ENCODE measurements at regions not wholly inside any gene's neighbourhood (a gene's known extent, or its start where the extent isn't known, plus 50 kb on each side); places are given as distances from the start of the nearest gene placed in this dataset.

- TF ChIP-seq MEF2A (IDR thresholded peaks at IDR 0.05; ENCODE audit: insufficient read depth, low read depth, low read length): no peak
- no peak for TF ChIP-seq CTCF (IDR thresholded peaks at IDR 0.05 in 2 of 3, conservative IDR thresholded peaks at IDR 0.05 in 1 of 3; ENCODE audit: control insufficient read depth in 2 of 3, extremely low read depth in 1 of 3, insufficient read depth in 1 of 3, low read depth in 3 of 3, low read length in 3 of 3)
- TF ChIP-seq, protein P1, sequence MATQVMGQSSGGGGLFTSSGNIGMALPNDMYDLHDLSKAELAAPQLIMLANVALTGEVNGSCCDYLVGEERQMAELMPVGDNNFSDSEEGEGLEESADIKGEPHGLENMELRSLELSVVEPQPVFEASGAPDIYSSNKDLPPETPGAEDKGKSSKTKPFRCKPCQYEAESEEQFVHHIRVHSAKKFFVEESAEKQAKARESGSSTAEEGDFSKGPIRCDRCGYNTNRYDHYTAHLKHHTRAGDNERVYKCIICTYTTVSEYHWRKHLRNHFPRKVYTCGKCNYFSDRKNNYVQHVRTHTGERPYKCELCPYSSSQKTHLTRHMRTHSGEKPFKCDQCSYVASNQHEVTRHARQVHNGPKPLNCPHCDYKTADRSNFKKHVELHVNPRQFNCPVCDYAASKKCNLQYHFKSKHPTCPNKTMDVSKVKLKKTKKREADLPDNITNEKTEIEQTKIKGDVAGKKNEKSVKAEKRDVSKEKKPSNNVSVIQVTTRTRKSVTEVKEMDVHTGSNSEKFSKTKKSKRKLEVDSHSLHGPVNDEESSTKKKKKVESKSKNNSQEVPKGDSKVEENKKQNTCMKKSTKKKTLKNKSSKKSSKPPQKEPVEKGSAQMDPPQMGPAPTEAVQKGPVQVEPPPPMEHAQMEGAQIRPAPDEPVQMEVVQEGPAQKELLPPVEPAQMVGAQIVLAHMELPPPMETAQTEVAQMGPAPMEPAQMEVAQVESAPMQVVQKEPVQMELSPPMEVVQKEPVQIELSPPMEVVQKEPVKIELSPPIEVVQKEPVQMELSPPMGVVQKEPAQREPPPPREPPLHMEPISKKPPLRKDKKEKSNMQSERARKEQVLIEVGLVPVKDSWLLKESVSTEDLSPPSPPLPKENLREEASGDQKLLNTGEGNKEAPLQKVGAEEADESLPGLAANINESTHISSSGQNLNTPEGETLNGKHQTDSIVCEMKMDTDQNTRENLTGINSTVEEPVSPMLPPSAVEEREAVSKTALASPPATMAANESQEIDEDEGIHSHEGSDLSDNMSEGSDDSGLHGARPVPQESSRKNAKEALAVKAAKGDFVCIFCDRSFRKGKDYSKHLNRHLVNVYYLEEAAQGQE (IDR thresholded peaks at IDR 0.05; ENCODE audit: low read depth, low read length): no peak
- TF ChIP-seq NBN (IDR thresholded peaks at IDR 0.05): no peak
- no peak for TF ChIP-seq RUNX3 (IDR thresholded peaks at IDR 0.05; ENCODE audit: low read length)
- TF ChIP-seq CREM (IDR thresholded peaks at IDR 0.05; ENCODE audit: low read depth): no peak
- TF ChIP-seq EP300 (IDR thresholded peaks at IDR 0.05; ENCODE audit: borderline replicate concordance in 1 of 2, control insufficient read depth in 1 of 2, low read depth in 2 of 2, low read length in 2 of 2): no peak
- TF ChIP-seq CEBPB (IDR thresholded peaks at IDR 0.05; ENCODE audit: borderline replicate concordance in 1 of 2, low read depth in 2 of 2, low read length in 2 of 2): no peak
- no peak for TF ChIP-seq POLR2AphosphoS5 (IDR thresholded peaks at IDR 0.05; ENCODE audit: low read length)
- TF ChIP-seq, protein P2, sequence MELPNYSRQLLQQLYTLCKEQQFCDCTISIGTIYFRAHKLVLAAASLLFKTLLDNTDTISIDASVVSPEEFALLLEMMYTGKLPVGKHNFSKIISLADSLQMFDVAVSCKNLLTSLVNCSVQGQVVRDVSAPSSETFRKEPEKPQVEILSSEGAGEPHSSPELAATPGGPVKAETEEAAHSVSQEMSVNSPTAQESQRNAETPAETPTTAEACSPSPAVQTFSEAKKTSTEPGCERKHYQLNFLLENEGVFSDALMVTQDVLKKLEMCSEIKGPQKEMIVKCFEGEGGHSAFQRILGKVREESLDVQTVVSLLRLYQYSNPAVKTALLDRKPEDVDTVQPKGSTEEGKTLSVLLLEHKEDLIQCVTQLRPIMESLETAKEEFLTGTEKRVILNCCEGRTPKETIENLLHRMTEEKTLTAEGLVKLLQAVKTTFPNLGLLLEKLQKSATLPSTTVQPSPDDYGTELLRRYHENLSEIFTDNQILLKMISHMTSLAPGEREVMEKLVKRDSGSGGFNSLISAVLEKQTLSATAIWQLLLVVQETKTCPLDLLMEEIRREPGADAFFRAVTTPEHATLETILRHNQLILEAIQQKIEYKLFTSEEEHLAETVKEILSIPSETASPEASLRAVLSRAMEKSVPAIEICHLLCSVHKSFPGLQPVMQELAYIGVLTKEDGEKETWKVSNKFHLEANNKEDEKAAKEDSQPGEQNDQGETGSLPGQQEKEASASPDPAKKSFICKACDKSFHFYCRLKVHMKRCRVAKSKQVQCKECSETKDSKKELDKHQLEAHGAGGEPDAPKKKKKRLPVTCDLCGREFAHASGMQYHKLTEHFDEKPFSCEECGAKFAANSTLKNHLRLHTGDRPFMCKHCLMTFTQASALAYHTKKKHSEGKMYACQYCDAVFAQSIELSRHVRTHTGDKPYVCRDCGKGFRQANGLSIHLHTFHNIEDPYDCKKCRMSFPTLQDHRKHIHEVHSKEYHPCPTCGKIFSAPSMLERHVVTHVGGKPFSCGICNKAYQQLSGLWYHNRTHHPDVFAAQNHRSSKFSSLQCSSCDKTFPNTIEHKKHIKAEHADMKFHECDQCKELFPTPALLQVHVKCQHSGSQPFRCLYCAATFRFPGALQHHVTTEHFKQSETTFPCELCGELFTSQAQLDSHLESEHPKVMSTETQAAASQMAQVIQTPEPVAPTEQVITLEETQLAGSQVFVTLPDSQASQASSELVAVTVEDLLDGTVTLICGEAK (IDR thresholded peaks at IDR 0.05; ENCODE audit: borderline replicate concordance): no peak
- TF ChIP-seq HCFC1 (IDR thresholded peaks at IDR 0.05; ENCODE audit: low read length): no peak
These were observed 1292.0 kb upstream of the CHAC2 start for GRCh38 chr2:52475590-52475989.
